GM23248 (cell line): ENCODE measurements at regions not wholly inside any gene's neighbourhood (a gene's known extent, or its start where the extent isn't known, plus 50 kb on each side); places are given as distances from the start of the nearest gene placed in this dataset.

ENCODE experiments used
- DNase-seq: peaks from one replicate; pipeline ENCODE4 v3.0.0-alpha.2; 2015
- H2AFZ ChIP-seq: fragments of 200-600 bp; sonication (generic); 2 replicates; pipeline ENCODE4 v1.6.1; 2016; ENCODE audit warnings: antibody characterized with exemption
- H3F3A ChIP-seq: fragments of 200-600 bp; sonication (generic); 2 replicates; pipeline ENCODE4 v1.6.1; 2016; ENCODE audit warnings: mild to moderate bottlenecking, antibody characterized with exemption, mixed run types; ENCODE audit not compliant: insufficient read depth
- H3K27ac ChIP-seq: fragments of 200-600 bp; sonication (generic); 2 replicates; pipeline ENCODE4 v1.5.1; 2016; ENCODE audit warnings: mild to moderate bottlenecking
- H3K27me3 ChIP-seq: fragments of 200-600 bp; sonication (generic); replicated peaks from 2 replicates; pipeline ENCODE4 v1.6.1; 2016; ENCODE audit warnings: mild to moderate bottlenecking; ENCODE audit not compliant: insufficient read depth
- H3K36me3 ChIP-seq: fragments of 200-600 bp; sonication (generic); 2 replicates; pipeline ENCODE4 v1.6.1; 2016; ENCODE audit warnings: low read depth, mild to moderate bottlenecking
- H3K4me1 ChIP-seq: fragments of 200-600 bp; sonication (generic); 2 replicates; pipeline ENCODE4 v1.6.1; 2016; ENCODE audit warnings: mild to moderate bottlenecking; ENCODE audit not compliant: insufficient read depth
- H3K4me2 ChIP-seq: fragments of 200-600 bp; sonication (generic); one replicate; pipeline ENCODE4 v1.6.1; 2016; ENCODE audit warnings: mild to moderate bottlenecking; ENCODE audit not compliant: unreplicated experiment
- H3K4me3 ChIP-seq: fragments of 200-600 bp; sonication (generic); 2 replicates; pipeline ENCODE4 v1.5.1; 2016; ENCODE audit warnings: mild to moderate bottlenecking
- H3K79me2 ChIP-seq: fragments of 200-600 bp; sonication (generic); 2 replicates; pipeline ENCODE4 v1.6.1; 2016; ENCODE audit warnings: mild to moderate bottlenecking; ENCODE audit not compliant: insufficient read depth
- H3K9ac ChIP-seq: fragments of 200-600 bp; sonication (generic); 2 replicates; pipeline ENCODE4 v1.6.1; 2016; ENCODE audit warnings: mild to moderate bottlenecking
- H3K9me2 ChIP-seq: fragments of 200-600 bp; sonication (generic); 2 replicates; pipeline ENCODE4 v1.6.1; 2016; ENCODE audit warnings: mixed run types, mild to moderate bottlenecking, moderate library complexity; ENCODE audit not compliant: insufficient read depth
- H3K9me3 ChIP-seq: fragments of 200-600 bp; sonication (generic); one replicate; pipeline ENCODE4 v1.6.1; 2017; ENCODE audit warnings: low read depth
- H4K20me1 ChIP-seq: fragments of 200-600 bp; sonication (generic); 2 replicates; pipeline ENCODE4 v1.6.0; 2016; ENCODE audit not compliant: insufficient read depth
- EZH2 ChIP-seq: fragments of 200-600 bp; sonication (generic); IDR thresholded peaks from 2 replicates; pipeline ENCODE4 v1.6.1; 2018; ENCODE audit warnings: antibody characterized with exemption, mild to moderate bottlenecking; ENCODE audit not compliant: insufficient read depth, poor library complexity, severe bottlenecking
- EZH2phosphoT487 ChIP-seq: fragments of 200-600 bp; sonication (generic); IDR thresholded peaks from 2 replicates; pipeline ENCODE4 v1.6.1; 2018; ENCODE audit warnings: antibody characterized with exemption, moderate library complexity, mild to moderate bottlenecking, low read depth; ENCODE audit not compliant: insufficient read depth
- WGBS, 2 experiments: methylation state at CpG; one replicate each; pipeline ENCODE4 v1.1.6; 2015 to 2017; ENCODE audit warnings: low lambda C conversion rate in 2 of 2, low coverage in 1 of 2; ENCODE audit errors: missing lambda C conversion rate in 2 of 2; 5-methylcytosine and 5-hydroxymethylcytosine counted together
- in situ Hi-C: fragments of 300-500 bp; cut with MboI; formaldehyde crosslinking; loops from 2 replicates; pipeline ENCODE4 v1.15.0; 2020

GRCh38 chr14:32017587-32017986 is 59.5 kb upstream of the ARHGAP5 start:
- no peak overlapping the region for H3K4me3 ChIP-seq
- no peak overlapping the region for H3K4me2 ChIP-seq
- H3K27me3 ChIP-seq: 0 out of 2 replicates have a peak, but pooled peaks cover 4% of the 10 kb centered on the region
- H3K9ac ChIP-seq: no peak overlapping the region
- no peaks in the 10 kb centered on the region for H3K9me2 ChIP-seq
- no peak overlapping the region for H3K27ac ChIP-seq
- no peaks in the 10 kb centered on the region for H3K4me1 ChIP-seq
- TF ChIP-seq EZH2phosphoT487 (no peak), EZH2 (no peak)
- no peaks in the 10 kb centered on the region for H3F3A ChIP-seq
- H3K36me3 ChIP-seq: no peaks in the 10 kb centered on the region
- no peaks in the 10 kb centered on the region for H3K79me2 ChIP-seq
- in situ Hi-C loops: no loop called here
- no peak overlapping the region for H2AFZ ChIP-seq
- H4K20me1 ChIP-seq: no peaks in the 10 kb centered on the region
- no peak for DNase-seq
- no peaks in the 10 kb centered on the region for H3K9me3 ChIP-seq

- Histone ChIP-seq H3K4me2 (no peak overlapping the region), H3K4me1 (no peaks in the 10 kb centered on the region), H3K9ac (no peak overlapping the region), H2AFZ (no peak overlapping the region), H3K27me3 (0 out of 2 replicates have a peak, but pooled peaks cover 4% of the 10 kb centered on the region), H3K4me3 (no peak overlapping the region), H3K79me2 (no peaks in the 10 kb centered on the region), H3K36me3 (no peaks in the 10 kb centered on the region), H3F3A (no peaks in the 10 kb centered on the region), H3K9me3 (no peaks in the 10 kb centered on the region), H4K20me1 (no peaks in the 10 kb centered on the region), H3K27ac (no peak overlapping the region), H3K9me2 (no peaks in the 10 kb centered on the region)
- 53 to 55% methylated on average over 3 of the region's 3 CpGs for WGBS, 2 experiments
- in situ Hi-C loops: no loop called here
- DNase-seq: no peak
- TF ChIP-seq EZH2phosphoT487 (no peak), EZH2 (no peak)
These were observed 58.6 kb upstream of the ARHGAP5 start for GRCh38 chr14:32018391-32019092.

- no peak for DNase-seq
- Histone ChIP-seq H2AFZ (no peak overlapping the region), H3K36me3 (no peaks in the 10 kb centered on the region), H4K20me1 (no peaks in the 10 kb centered on the region), H3K27ac (no peak overlapping the region), H3F3A (no peaks in the 10 kb centered on the region), H3K27me3 (0 out of 2 replicates have a peak, but pooled peaks cover 4% of the 10 kb centered on the region), H3K4me3 (no peak overlapping the region), H3K9me3 (no peaks in the 10 kb centered on the region), H3K4me1 (no peaks in the 10 kb centered on the region), H3K9ac (no peak overlapping the region), H3K4me2 (no peak overlapping the region), H3K79me2 (no peaks in the 10 kb centered on the region), H3K9me2 (no peaks in the 10 kb centered on the region)
- TF ChIP-seq EZH2phosphoT487 (no peak), EZH2 (no peak)
- WGBS, 2 experiments: 88 to 90% methylated on average over 7 of the region's 7 CpGs
- in situ Hi-C loops: no loop called here
These were observed 57.8 kb upstream of the ARHGAP5 start for GRCh38 chr14:32019276-32019675.

GRCh38 chr14:32020882-32021281 is 56.2 kb upstream of the ARHGAP5 start:
- in situ Hi-C loops: no loop called here
- WGBS, 2 experiments: 85 to 87% methylated on average over 4 of the region's 4 CpGs
- Histone ChIP-seq H3K4me2 (no peak overlapping the region), H4K20me1 (no peaks in the 10 kb centered on the region), H3K9me2 (no peaks in the 10 kb centered on the region), H3K27ac (no peak overlapping the region), H3K9ac (no peak overlapping the region), H2AFZ (no peak overlapping the region), H3K27me3 (peaks cover 4% of the 10 kb centered on the region; the same call in 1 of the 2 replicates), H3K4me3 (no peak overlapping the region), H3F3A (no peaks in the 10 kb centered on the region), H3K9me3 (no peaks in the 10 kb centered on the region), H3K79me2 (no peaks in the 10 kb centered on the region), H3K4me1 (no peaks in the 10 kb centered on the region), H3K36me3 (no peaks in the 10 kb centered on the region)
- no peak for DNase-seq
- TF ChIP-seq EZH2 (no peak), EZH2phosphoT487 (no peak)
